ENCODE measurements at regions not wholly inside any gene's neighbourhood (a gene's known extent, or its start where the extent isn't known, plus 50 kb on each side); places are given as distances from the start of the nearest gene placed in this dataset.

- no peak for TF ChIP-seq WRNIP1 (IDR thresholded peaks at IDR 0.05; ENCODE audit: borderline replicate concordance, low read depth, low read length)
- TF ChIP-seq HDAC6 (IDR thresholded peaks at IDR 0.05; ENCODE audit: unreplicated experiment) = no peak
- TF ChIP-seq NBN (IDR thresholded peaks at IDR 0.05) = no peak
- TF ChIP-seq RELB (IDR thresholded peaks at IDR 0.05; ENCODE audit: low read depth) = no peak
- no peak for TF ChIP-seq CBX3 (IDR thresholded peaks at IDR 0.05; ENCODE audit: borderline replicate concordance, low read depth)
Measured at GRCh38 chr3:74470313-74470712, 144.1 kb downstream of the CNTN3 start (continued).

- SMC1A ChIA-PET (ENCODE audit: uncharacterized antibody, unreplicated experiment) = no interaction called here
Measured at GRCh38 chr3:74469713-74470112, 144.7 kb downstream of the CNTN3 start.

More at GRCh38 chr3:74469713-74470112, 144.7 kb downstream of the CNTN3 start:
- BruUV-seq (replicated peaks) = no TSS peak
- no peak for FAIRE-seq
- Histone ChIP-seq H3K27ac (ENCODE audit: control insufficient read depth, insufficient read depth) (no peak overlapping the region), H3K9ac (ENCODE audit: control insufficient read depth, insufficient read depth, low read length) (no peak overlapping the region), H3K36me3 (ENCODE audit: control insufficient read depth in 2 of 2, insufficient read depth in 2 of 2, low read length in 1 of 2) (no peaks in the 10 kb centered on the region), H3K4me1 (ENCODE audit: control insufficient read depth, insufficient read depth, low read length) (no peaks in the 10 kb centered on the region), H3K4me3 (no peak overlapping the region), H4K20me1 (ENCODE audit: control insufficient read depth, insufficient read depth) (no peaks in the 10 kb centered on the region), H2AFZ (ENCODE audit: control insufficient read depth, low read depth, low read length) (no peak overlapping the region), H3K4me2 (ENCODE audit: control insufficient read depth, insufficient read depth) (no peak overlapping the region), H3K79me2 (ENCODE audit: control insufficient read depth, insufficient read depth, low read length) (no peaks in the 10 kb centered on the region), H3K27me3 (replicated peaks in 1 of 2; ENCODE audit: control insufficient read depth in 2 of 2, insufficient read depth in 2 of 2, low read length in 1 of 2) (no peaks in the 10 kb centered on the region), H3K9me3 (replicated peaks; ENCODE audit: control insufficient read depth, insufficient read depth, low read length) (no peaks in the 10 kb centered on the region)
- no peak for DNase-seq (ENCODE audit: low read depth, low spot score)
- ChIA-PET POLR2A (no interaction called here), CTCF (no interaction called here), RAD21 (ENCODE audit: unreplicated experiment) (no interaction called here)
- 49% methylated on average over 8 of the region's 8 CpGs for WGBS (ENCODE audit: insufficient coverage, insufficient replicate concordance, low lambda C conversion rate, missing lambda C conversion rate)
- in situ Hi-C loops (cut with MboI) (no loop called here), intact Hi-C loops (cut with micrococcal nuclease; ENCODE audit: unreplicated experiment) (no loop called here)
- ATAC-seq = no peak
- TF ChIP-seq ESRRA (IDR thresholded peaks at IDR 0.05; ENCODE audit: low read length) (no peak), USF1 (IDR thresholded peaks at IDR 0.05; ENCODE audit: borderline replicate concordance, extremely low read length, insufficient read depth, low read depth, low read length) (no peak), SMC3 (IDR thresholded peaks at IDR 0.05; ENCODE audit: borderline replicate concordance, low read length) (no peak), EED (IDR thresholded peaks at IDR 0.05; ENCODE audit: low read depth) (no peak), CUX1 (IDR thresholded peaks at IDR 0.05; ENCODE audit: insufficient replicate concordance, low read depth, low read length) (no peak), CTCF (IDR thresholded peaks at IDR 0.05 in 2 of 3, conservative IDR thresholded peaks at IDR 0.05 in 1 of 3; ENCODE audit: control insufficient read depth in 2 of 3, extremely low read depth in 1 of 3, insufficient read depth in 1 of 3, low read depth in 3 of 3, low read length in 3 of 3) (no peak), BRCA1 (IDR thresholded peaks at IDR 0.05; ENCODE audit: low read depth, low read length) (no peak), RELA (IDR thresholded peaks at IDR 0.05; ENCODE audit: borderline replicate concordance, partially characterized antibody) (no peak)

Data from GM12878 (cell line).